Gastroesophageal sphincter (tissue), 3 donors: ENCODE measurements at regions not wholly inside any gene's neighbourhood (a gene's known extent, or its start where the extent isn't known, plus 50 kb on each side); places are given as distances from the start of the nearest gene placed in this dataset.

Source experiments
- CTCF ChIP-seq, 4 experiments: fragments of 200-600 bp in 2 of 4; fragments of 450-650 bp in 2 of 4; sonication (generic) in 1 of 4; IDR thresholded peaks; one replicate each; pipeline ENCODE4 v1.5.1; 2017 to 2019; ENCODE audit warnings: antibody characterized with exemption in 4 of 4, mild to moderate bottlenecking in 2 of 4, moderate library complexity in 2 of 4
- EP300 ChIP-seq: sonication (generic); formaldehyde crosslinking; IDR thresholded peaks from one replicate; pipeline ENCODE4 v1.6.1; 2017; ENCODE audit warnings: antibody characterized with exemption, mild to moderate bottlenecking
- POLR2A ChIP-seq, 2 donors: fragments of 450-650 bp; IDR thresholded peaks; one replicate each; pipeline ENCODE4 v1.6.1; 2017; ENCODE audit warnings: antibody characterized with exemption in 2 of 2, mild to moderate bottlenecking in 2 of 2, moderate library complexity in 1 of 2
- POLR2AphosphoS5 ChIP-seq: sonication (generic); formaldehyde crosslinking; IDR thresholded peaks from one replicate; pipeline ENCODE4 v1.6.1; 2017; ENCODE audit warnings: antibody characterized with exemption

- no peak for TF ChIP-seq CTCF (IDR thresholded peaks at IDR 0.05)
- TF ChIP-seq POLR2A (IDR thresholded peaks at IDR 0.05): no peak
- no peak for TF ChIP-seq EP300
- no peak for TF ChIP-seq POLR2AphosphoS5
Observed at GRCh38 chr16:76683051-76683450, 405.9 kb downstream of the CNTNAP4 start.
